Bronchial epithelial cell (primary cell): ENCODE measurements at regions not wholly inside any gene's neighbourhood (a gene's known extent, or its start where the extent isn't known, plus 50 kb on each side); places are given as distances from the start of the nearest gene placed in this dataset.

Source experiments
- DNase-seq: peaks from one replicate; pipeline ENCODE4 v3.0.0-alpha.2; 2010; ENCODE audit warnings: low read depth
- FAIRE-seq: peaks from 2 replicates; lab custom pipeline; 2011; peaks lifted over from hg19 to GRCh38; lab: Jason Lieb, UNC
- H3K27me3 ChIP-seq: 2 replicates; pipeline ENCODE4 v1.5.1; 2011; ENCODE audit warnings: low read length; ENCODE audit not compliant: control insufficient read depth, insufficient read depth
- H3K36me3 ChIP-seq: 2 replicates; pipeline ENCODE4 v1.5.1; 2011; ENCODE audit warnings: low read length; ENCODE audit not compliant: control insufficient read depth, insufficient read depth
- H3K4me3 ChIP-seq: 2 replicates; pipeline ENCODE4 v1.5.1; 2011; ENCODE audit warnings: mild to moderate bottlenecking, low read depth, low read length, control low read depth
- TF ChIP-seq, protein P1 (sequence below): IDR thresholded peaks from 2 replicates; pipeline ENCODE4 v1.5.1; 2011; ENCODE audit warnings: mild to moderate bottlenecking, moderate library complexity, low read length, control low read depth, inconsistent platforms; ENCODE audit not compliant: insufficient read depth, severe bottlenecking

DNA sequence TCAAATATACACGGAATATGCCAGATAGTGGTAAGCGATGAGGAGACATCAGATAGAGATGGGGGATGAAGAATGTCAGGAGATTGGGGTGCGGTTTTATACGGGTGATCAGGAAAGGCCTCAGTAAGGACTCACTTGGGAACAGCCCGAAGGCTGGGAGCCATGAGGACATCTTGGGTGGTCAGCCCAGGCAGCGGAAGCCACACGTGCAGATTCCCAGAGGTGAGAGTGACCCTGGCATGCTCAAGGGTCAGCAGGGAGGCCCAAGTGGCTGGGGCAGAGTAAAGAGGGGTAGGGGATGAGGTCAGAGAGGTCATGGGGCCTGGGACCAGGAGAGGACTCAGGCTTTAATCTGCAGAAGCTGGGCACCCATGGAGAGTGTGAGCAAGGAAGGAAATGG lies 106.6 kb downstream of the MATN1 start:
- DNase-seq, result no peak

DNA sequence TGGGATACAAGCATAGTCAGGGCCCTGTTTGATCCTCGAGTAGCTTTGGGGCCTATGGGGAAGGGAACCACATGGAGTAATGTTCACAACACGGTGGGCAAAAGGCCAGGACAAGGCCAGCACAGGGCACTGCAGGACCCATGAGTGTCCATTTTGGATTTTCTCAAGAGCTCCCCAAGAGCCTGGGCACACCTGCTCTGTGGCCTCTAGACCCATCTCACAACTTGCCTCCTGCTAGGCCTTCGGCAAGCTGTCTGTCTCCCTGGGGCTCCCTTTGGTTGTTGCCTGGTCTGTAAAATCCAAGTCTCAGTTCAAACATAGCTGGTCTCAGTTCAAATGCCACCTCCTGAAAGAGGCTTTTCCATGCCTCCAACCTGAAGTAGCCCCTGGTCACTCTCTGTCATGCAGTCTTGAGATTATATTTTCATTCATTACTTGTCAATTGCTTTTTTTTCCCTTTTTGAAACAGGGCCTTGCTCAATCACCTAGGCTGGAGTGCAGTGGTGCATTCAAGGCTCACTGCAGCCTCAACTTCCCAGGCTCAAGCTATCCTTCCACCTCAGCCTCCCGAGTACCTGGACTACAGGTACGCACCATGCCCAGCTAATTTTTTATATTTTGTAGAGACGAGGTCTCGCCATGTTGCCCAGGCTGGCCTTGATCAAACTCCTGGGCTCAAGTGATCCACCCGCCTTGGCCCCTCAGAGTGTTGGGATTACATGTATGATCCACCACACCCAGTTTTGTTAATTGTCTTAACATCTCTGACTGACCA lies 107.4 kb downstream of the MATN1 start:
- Histone ChIP-seq H3K4me3 (no peak overlapping the region), H3K36me3 (no peaks in the 10 kb centered on the region), H3K27me3 (no peaks in the 10 kb centered on the region)
- FAIRE-seq (no peak), DNase-seq (no peak)
- TF ChIP-seq, protein P1, sequence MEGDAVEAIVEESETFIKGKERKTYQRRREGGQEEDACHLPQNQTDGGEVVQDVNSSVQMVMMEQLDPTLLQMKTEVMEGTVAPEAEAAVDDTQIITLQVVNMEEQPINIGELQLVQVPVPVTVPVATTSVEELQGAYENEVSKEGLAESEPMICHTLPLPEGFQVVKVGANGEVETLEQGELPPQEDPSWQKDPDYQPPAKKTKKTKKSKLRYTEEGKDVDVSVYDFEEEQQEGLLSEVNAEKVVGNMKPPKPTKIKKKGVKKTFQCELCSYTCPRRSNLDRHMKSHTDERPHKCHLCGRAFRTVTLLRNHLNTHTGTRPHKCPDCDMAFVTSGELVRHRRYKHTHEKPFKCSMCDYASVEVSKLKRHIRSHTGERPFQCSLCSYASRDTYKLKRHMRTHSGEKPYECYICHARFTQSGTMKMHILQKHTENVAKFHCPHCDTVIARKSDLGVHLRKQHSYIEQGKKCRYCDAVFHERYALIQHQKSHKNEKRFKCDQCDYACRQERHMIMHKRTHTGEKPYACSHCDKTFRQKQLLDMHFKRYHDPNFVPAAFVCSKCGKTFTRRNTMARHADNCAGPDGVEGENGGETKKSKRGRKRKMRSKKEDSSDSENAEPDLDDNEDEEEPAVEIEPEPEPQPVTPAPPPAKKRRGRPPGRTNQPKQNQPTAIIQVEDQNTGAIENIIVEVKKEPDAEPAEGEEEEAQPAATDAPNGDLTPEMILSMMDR, result no peak

More for the DNA sequence above, 106.6 kb downstream of the MATN1 start:
- FAIRE-seq, result no peak
- H3K36me3 ChIP-seq, result no peaks in the 10 kb centered on the region
- TF ChIP-seq, protein P1, result no peak
- no peaks in the 10 kb centered on the region for H3K27me3 ChIP-seq
- no peak overlapping the region for H3K4me3 ChIP-seq

DNA sequence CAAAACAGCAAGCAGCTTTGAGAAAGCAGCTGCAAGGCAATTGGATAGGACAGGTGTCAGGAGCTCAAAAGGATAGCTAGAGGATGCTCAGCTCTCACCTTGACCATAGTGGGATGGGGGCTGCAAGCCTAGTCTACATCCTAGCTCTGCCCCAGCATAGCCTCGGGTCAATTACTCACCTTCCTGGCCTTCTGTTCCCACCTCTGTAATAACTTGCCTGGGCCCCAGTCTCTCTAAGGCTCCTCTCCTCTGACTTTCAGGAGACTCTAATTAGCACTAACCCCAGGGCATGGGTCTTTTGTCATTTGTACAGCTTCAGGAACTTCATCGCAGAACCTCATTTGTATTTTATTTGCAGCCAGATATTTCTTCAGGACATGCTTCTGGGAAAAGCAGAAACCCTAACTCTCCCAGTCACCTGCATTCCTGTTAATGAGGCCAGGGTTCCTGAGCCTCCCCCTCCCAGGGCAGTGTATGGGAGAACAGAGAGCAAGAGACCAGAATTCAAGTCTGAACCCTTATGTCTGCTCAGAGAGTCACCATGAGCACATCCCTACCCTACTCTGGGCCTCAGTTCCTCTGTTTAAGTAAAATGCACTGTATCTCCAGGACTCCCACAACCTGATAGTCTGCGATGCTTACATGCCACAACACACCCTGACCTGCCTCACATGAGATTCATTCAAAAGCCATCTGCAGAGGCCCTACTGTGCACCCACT lies 108.1 kb downstream of the MATN1 start:
- DNase-seq (peak; percentile 33), FAIRE-seq (no peak)
- Histone ChIP-seq H3K36me3 (no peaks in the 10 kb centered on the region), H3K4me3 (no peak overlapping the region), H3K27me3 (no peaks in the 10 kb centered on the region)
- TF ChIP-seq, protein P1, result no peak

DNA sequence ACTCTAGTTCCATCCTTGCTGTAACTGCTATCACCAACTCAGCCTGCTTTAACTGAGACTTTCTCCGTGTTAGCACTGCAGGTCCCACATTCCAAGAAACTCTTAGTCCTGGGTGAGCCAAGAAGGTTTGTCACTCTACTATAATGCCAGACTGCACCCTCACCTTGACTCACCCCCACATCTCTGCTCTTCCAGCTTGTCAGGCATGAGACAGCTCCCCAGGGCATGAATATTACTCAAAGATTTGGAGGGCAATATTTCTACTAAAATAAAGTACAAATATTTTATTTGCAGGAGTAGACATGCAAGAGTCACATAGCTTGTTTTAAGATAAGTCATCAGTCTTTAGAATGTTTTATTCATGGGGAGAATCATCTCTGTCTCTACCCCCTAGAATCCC lies 110.2 kb downstream of the MATN1 start:
- TF ChIP-seq, protein P1, result no peak
- Histone ChIP-seq H3K27me3 (no peaks in the 10 kb centered on the region), H3K4me3 (no peak overlapping the region), H3K36me3 (no peaks in the 10 kb centered on the region)
- peak; percentile 79 for DNase-seq
- no peak for FAIRE-seq

DNA sequence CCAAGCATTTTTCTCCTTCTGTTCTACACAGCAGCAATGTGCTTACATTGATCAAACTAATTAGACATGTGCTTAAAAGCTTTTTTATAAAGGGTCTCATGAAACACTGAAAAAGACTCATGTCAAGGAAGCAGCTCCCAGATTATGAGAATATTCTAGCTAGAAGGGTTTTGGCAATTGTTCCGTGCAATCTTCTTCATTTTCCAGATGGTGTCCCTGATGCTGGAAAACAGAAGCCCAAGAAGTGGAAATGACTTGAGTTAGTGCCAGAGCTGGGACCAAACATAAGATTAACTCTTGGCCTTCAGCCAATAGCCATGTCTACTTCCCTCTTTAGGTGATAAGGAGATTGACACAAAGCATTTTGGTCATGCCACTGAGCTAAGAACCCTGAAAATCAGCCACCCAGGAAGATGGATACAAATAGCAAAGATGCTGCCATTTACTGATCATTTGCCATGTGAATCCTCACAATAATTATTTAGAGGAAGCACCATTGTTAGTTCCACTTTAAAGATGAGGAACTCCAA lies 110.8 kb downstream of the MATN1 start:
- FAIRE-seq (no peak), DNase-seq (no peak)
- TF ChIP-seq, protein P1, result no peak
- no peaks in the 10 kb centered on the region for H3K27me3 ChIP-seq
- no peak overlapping the region for H3K4me3 ChIP-seq
- H3K36me3 ChIP-seq, result no peaks in the 10 kb centered on the region
